Ovary (tissue), 3 donors: ENCODE measurements at regions not wholly inside any gene's neighbourhood (a gene's known extent, or its start where the extent isn't known, plus 50 kb on each side); places are given as distances from the start of the nearest gene placed in this dataset.

ENCODE experiments used
- EP300 ChIP-seq: sonication (generic); formaldehyde crosslinking; IDR thresholded peaks from one replicate; pipeline ENCODE4 v1.6.1; 2017; ENCODE audit warnings: antibody characterized with exemption
- POLR2A ChIP-seq: fragments of 450-650 bp; IDR thresholded peaks from one replicate; pipeline ENCODE4 v1.6.1; 2017; ENCODE audit warnings: antibody characterized with exemption, mild to moderate bottlenecking, moderate library complexity
- TF ChIP-seq, protein P1 (sequence below), 3 donors: fragments of 450-650 bp in 2 of 3; fragments of 200-600 bp in 1 of 3; IDR thresholded peaks; one replicate each; pipeline versions ENCODE4 v1.5.1 to v1.8.0; 2016 to 2022; ENCODE audit warnings: antibody characterized with exemption in 3 of 3, mild to moderate bottlenecking in 1 of 3
- donor health status: DM: no; HTN: no; CAD: no.

DNA sequence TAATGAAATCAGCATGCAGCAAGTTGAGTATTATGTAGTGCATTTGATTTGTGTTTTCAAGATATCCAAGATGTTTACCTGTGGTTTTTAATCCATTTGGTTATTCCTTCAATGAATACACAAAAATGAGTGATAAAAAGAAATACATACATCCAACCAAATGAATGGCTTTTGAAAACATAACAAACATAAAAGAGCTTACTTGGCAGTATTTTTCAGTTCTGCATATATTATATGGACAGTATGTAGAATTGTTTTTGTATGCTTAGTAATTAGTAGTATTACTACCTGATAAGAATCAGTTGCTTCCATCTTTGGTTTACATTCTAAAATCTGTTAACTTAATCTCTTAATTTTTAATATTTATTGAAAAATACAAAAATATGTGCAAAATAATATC is 908.9 kb upstream of the AGA start:
- TF ChIP-seq EP300 (no peak), POLR2A (no peak)
- TF ChIP-seq, protein P1, sequence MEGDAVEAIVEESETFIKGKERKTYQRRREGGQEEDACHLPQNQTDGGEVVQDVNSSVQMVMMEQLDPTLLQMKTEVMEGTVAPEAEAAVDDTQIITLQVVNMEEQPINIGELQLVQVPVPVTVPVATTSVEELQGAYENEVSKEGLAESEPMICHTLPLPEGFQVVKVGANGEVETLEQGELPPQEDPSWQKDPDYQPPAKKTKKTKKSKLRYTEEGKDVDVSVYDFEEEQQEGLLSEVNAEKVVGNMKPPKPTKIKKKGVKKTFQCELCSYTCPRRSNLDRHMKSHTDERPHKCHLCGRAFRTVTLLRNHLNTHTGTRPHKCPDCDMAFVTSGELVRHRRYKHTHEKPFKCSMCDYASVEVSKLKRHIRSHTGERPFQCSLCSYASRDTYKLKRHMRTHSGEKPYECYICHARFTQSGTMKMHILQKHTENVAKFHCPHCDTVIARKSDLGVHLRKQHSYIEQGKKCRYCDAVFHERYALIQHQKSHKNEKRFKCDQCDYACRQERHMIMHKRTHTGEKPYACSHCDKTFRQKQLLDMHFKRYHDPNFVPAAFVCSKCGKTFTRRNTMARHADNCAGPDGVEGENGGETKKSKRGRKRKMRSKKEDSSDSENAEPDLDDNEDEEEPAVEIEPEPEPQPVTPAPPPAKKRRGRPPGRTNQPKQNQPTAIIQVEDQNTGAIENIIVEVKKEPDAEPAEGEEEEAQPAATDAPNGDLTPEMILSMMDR (IDR thresholded peaks at IDR 0.05), result no peak
